IMR-90 (cell line): ENCODE measurements at regions not wholly inside any gene's neighbourhood (a gene's known extent, or its start where the extent isn't known, plus 50 kb on each side); places are given as distances from the start of the nearest gene placed in this dataset.

Experiments used
- ATAC-seq: fragments of 200-7000 bp; cut with Tn5 transposase; 2 replicates; pipeline ENCODE4 v1.9.1; 2020; ENCODE audit warnings: low read depth, mild to moderate bottlenecking, moderate library complexity
- BruUV-seq: library from RNA; stranded (reverse); fragments of 400-500 nt; replicated peaks from 2 replicates; lab custom pipeline; 2021; lab: Mats Ljungman, UMichigan
- CTCF ChIA-PET: fragments of 300-600 bp; formaldehyde crosslinking; extraction: SDS; loops from one replicate; lab custom pipeline; 2021; ENCODE audit warnings: antibody characterized with exemption; lab: Yijun Ruan, JAX
- POLR2A ChIA-PET: fragments of 300-600 bp; sonication (Branson Sonifier 250); formaldehyde crosslinking; loops from one replicate; lab custom pipeline; 2022; ENCODE audit warnings: antibody characterized with exemption; ENCODE audit not compliant: unreplicated experiment; lab: Charles Lee
- DNase-seq: peaks from one replicate; pipeline ENCODE4 v3.0.0; 2013
- H2AFZ ChIP-seq: replicated peaks from 2 replicates; pipeline ENCODE3; 2013; ENCODE audit warnings: low read length, mild to moderate bottlenecking; ENCODE audit not compliant: poor library complexity
- H2AK5ac ChIP-seq: 2 replicates; pipeline ENCODE4 v1.6.1; 2013; ENCODE audit warnings: low read depth, low read length, inconsistent platforms
- H2AK9ac ChIP-seq: replicated peaks from 2 replicates; pipeline ENCODE3; 2013; ENCODE audit warnings: mild to moderate bottlenecking, low read depth, low read length, moderate library complexity; ENCODE audit not compliant: poor library complexity
- H2BK120ac ChIP-seq: 2 replicates; pipeline ENCODE4 v1.6.1; 2013; ENCODE audit warnings: low read depth, low read length, inconsistent platforms
- H2BK15ac ChIP-seq: 3 replicates; pipeline ENCODE4 v1.6.1; 2013; ENCODE audit warnings: low read depth, low read length, inconsistent platforms
- H2BK20ac ChIP-seq: 2 replicates; pipeline ENCODE4 v1.6.1; 2013; ENCODE audit warnings: low read depth, mild to moderate bottlenecking, inconsistent platforms, low read length, moderate library complexity
- H2BK5ac ChIP-seq: 2 replicates; pipeline ENCODE4 v1.6.1; 2013; ENCODE audit warnings: mild to moderate bottlenecking, low read depth, low read length, inconsistent platforms; ENCODE audit not compliant: poor library complexity, severe bottlenecking
- H3K14ac ChIP-seq: replicated peaks from 2 replicates; pipeline ENCODE4 v1.6.1; 2013; ENCODE audit warnings: low read depth, low read length, inconsistent platforms
- H3K18ac ChIP-seq: 2 replicates; pipeline ENCODE4 v1.6.1; 2013; ENCODE audit warnings: low read depth, low read length, control low read depth
- H3K23ac ChIP-seq: 2 replicates; pipeline ENCODE4 v1.6.1; 2013; ENCODE audit warnings: low read depth, low read length, inconsistent platforms
- H3K27ac ChIP-seq: 2 replicates; pipeline ENCODE4 v1.5.1; 2013; ENCODE audit warnings: mild to moderate bottlenecking, control low read depth, low read length; ENCODE audit not compliant: insufficient read depth
- H3K27me3 ChIP-seq: 2 replicates; pipeline ENCODE4 v1.6.1; 2013; ENCODE audit warnings: low read length; ENCODE audit not compliant: control insufficient read depth, insufficient read depth
- H3K36me3 ChIP-seq: 2 replicates; pipeline ENCODE4 v1.6.1; 2013; ENCODE audit warnings: low read length, mixed read lengths; ENCODE audit not compliant: control insufficient read depth, insufficient read depth
- H3K4ac ChIP-seq: 2 replicates; pipeline ENCODE4 v1.6.1; 2013; ENCODE audit warnings: low read depth, low read length, inconsistent platforms
- H3K4me1 ChIP-seq: 2 replicates; pipeline ENCODE4 v1.6.1; 2013; ENCODE audit warnings: low read length, mixed read lengths; ENCODE audit not compliant: control insufficient read depth, insufficient read depth
- H3K4me2 ChIP-seq: 2 replicates; pipeline ENCODE4 v1.6.1; 2013; ENCODE audit warnings: low read depth, mild to moderate bottlenecking, control low read depth, low read length, moderate library complexity
- H3K4me3 ChIP-seq: 2 replicates; pipeline ENCODE4 v1.5.1; 2013; ENCODE audit warnings: low read depth, mild to moderate bottlenecking, control low read depth, low read length, moderate library complexity; ENCODE audit not compliant: insufficient read depth
- H3K56ac ChIP-seq: 2 replicates; pipeline ENCODE4 v1.6.1; 2013; ENCODE audit warnings: low read length, inconsistent platforms; ENCODE audit not compliant: insufficient read depth; ENCODE audit errors: extremely low read depth
- H3K79me1 ChIP-seq, 2 experiments: 2 replicates each; pipeline ENCODE4 v1.6.1; 2013; ENCODE audit warnings: low read length in 2 of 2, inconsistent platforms in 1 of 2, low read depth in 1 of 2
- H3K9ac ChIP-seq: 2 replicates; pipeline ENCODE4 v1.6.1; 2013; ENCODE audit warnings: low read depth, low read length, control low read depth
- H3K9me1 ChIP-seq: 2 replicates; pipeline ENCODE4 v1.6.1; 2013; ENCODE audit warnings: low read length, inconsistent platforms; ENCODE audit not compliant: insufficient read depth
- H3K9me3 ChIP-seq: 2 replicates; pipeline ENCODE4 v1.6.1; 2013; ENCODE audit warnings: low read length; ENCODE audit not compliant: control insufficient read depth, insufficient read depth
- H4K20me1 ChIP-seq: 2 replicates; pipeline ENCODE4 v1.6.1; 2013; ENCODE audit warnings: low read length, inconsistent platforms; ENCODE audit not compliant: insufficient read depth
- H4K5ac ChIP-seq: 2 replicates; pipeline ENCODE4 v1.6.1; 2013; ENCODE audit warnings: mild to moderate bottlenecking, low read depth, low read length, control low read depth
- H4K8ac ChIP-seq, 2 experiments: 2 replicates each; pipeline ENCODE4 v1.6.1; 2013; ENCODE audit warnings: low read depth in 2 of 2, low read length in 2 of 2, control low read depth in 1 of 2, inconsistent platforms in 1 of 2
- H4K91ac ChIP-seq: 2 replicates; pipeline ENCODE4 v1.6.1; 2013; ENCODE audit warnings: low read depth, low read length, inconsistent platforms; ENCODE audit not compliant: insufficient read depth
- CHD1 ChIP-seq: IDR thresholded peaks from 2 replicates; pipeline ENCODE4 v1.6.1; 2012; ENCODE audit warnings: low read depth, low read length, improper control_type of control experiment
- CTCF ChIP-seq: conservative IDR thresholded peaks from 2 replicates; pipeline ENCODE4 v1.5.1; 2012; ENCODE audit warnings: mild to moderate bottlenecking, low read depth, low read length, improper control_type of control experiment
- MAFK ChIP-seq: IDR thresholded peaks from 2 replicates; pipeline ENCODE4 v1.6.1; 2012; ENCODE audit warnings: low read depth, low read length, improper control_type of control experiment
- MAZ ChIP-seq: IDR thresholded peaks from 2 replicates; pipeline ENCODE4 v1.6.1; 2012; ENCODE audit warnings: low read depth, mild to moderate bottlenecking, low read length, improper control_type of control experiment, moderate library complexity, borderline replicate concordance
- POLR2A ChIP-seq: IDR thresholded peaks from 2 replicates; pipeline ENCODE4 v1.6.1; 2012; ENCODE audit warnings: mild to moderate bottlenecking, low read depth, low read length
- WGBS, 2 experiments: methylation state at CpG; one replicate each; pipeline versions ENCODE4 v1.1.5 to v1.1.7; 2013; ENCODE audit warnings: missing lambda C conversion rate in 2 of 2; ENCODE audit not compliant: insufficient read length in 1 of 2; ENCODE audit errors: extremely low coverage in 2 of 2; 5-methylcytosine and 5-hydroxymethylcytosine counted together
- dilution Hi-C: fragments of 300-500 bp; cut with HindIII; formaldehyde crosslinking; loops from one replicate; pipeline ENCODE4 v1.14.3; 2018; ENCODE audit warnings: low sequenced_read_pairs; ENCODE audit not compliant: unreplicated experiment
- in situ Hi-C: fragments of 300-500 bp; cut with MboI; formaldehyde crosslinking; loops from 3 replicates; pipeline ENCODE4 v1.14.3; 2019; ENCODE audit warnings: low sequenced_read_pairs, inconsistent platforms, mixed read lengths
- intact Hi-C: fragments of 100-400 bp; cut with micrococcal nuclease; formaldehyde crosslinking; loops from 2 replicates; pipeline ENCODE4 v1.10.0; 2022

- no peak overlapping the region for H3K27ac ChIP-seq
Observed at GRCh38 chr2:58562276-58562675, 321.2 kb upstream of the FANCL start.

More at GRCh38 chr2:58562276-58562675, 321.2 kb upstream of the FANCL start:
- no peak overlapping the region for H3K4me3 ChIP-seq
- H2AK5ac ChIP-seq, result no peak overlapping the region
- H3K4me1 ChIP-seq, result no peaks in the 10 kb centered on the region
- H3K4ac ChIP-seq, result no peak overlapping the region
- no peak for TF ChIP-seq MAFK
- TF ChIP-seq MAZ, result no peak
- TF ChIP-seq POLR2A, result no peak
- no peak for TF ChIP-seq CTCF
- no peak for TF ChIP-seq CHD1
- H4K8ac ChIP-seq, result no peak overlapping the region
- no peak overlapping the region for H3K14ac ChIP-seq
- no peak overlapping the region for H2BK20ac ChIP-seq
- BruUV-seq, result no TSS peak
- H2AK9ac ChIP-seq, result no peak overlapping the region
- DNase-seq (no peak), ATAC-seq (no peak)
- CTCF ChIA-PET, result no interaction called here
- H2AFZ ChIP-seq, result no peak overlapping the region
- H3K23ac ChIP-seq, result no peak overlapping the region
- H3K18ac ChIP-seq, result no peak overlapping the region
- no peak overlapping the region for H3K4me2 ChIP-seq
- no peaks in the 10 kb centered on the region for H3K79me1 ChIP-seq
- no peaks in the 10 kb centered on the region for H4K20me1 ChIP-seq
- no peak overlapping the region for H2BK15ac ChIP-seq
- H2BK5ac ChIP-seq, result no peak overlapping the region
- no peak overlapping the region for H4K5ac ChIP-seq
- intact Hi-C loops (no loop called here), in situ Hi-C loops (no loop called here), dilution Hi-C loops (no loop called here)
- H3K36me3 ChIP-seq, result no peaks in the 10 kb centered on the region
- no peak overlapping the region for H2BK120ac ChIP-seq
- no peak overlapping the region for H4K91ac ChIP-seq
- no peak overlapping the region for H3K56ac ChIP-seq
- no peak overlapping the region for H3K9ac ChIP-seq
- WGBS, 2 experiments, result no CpG with 5 or more reads among the region's 2 CpGs
- H3K9me3 ChIP-seq, result no peaks in the 10 kb centered on the region
- no peaks in the 10 kb centered on the region for H3K9me1 ChIP-seq
- H3K27me3 ChIP-seq, result no peaks in the 10 kb centered on the region
- POLR2A ChIA-PET, result no interaction called here
